ENCODE measurements at regions not wholly inside any gene's neighbourhood (a gene's known extent, or its start where the extent isn't known, plus 50 kb on each side); places are given as distances from the start of the nearest gene placed in this dataset.

GRCh38 chr12:94832105-94832504, 171.4 kb downstream of the NDUFA12 start:
- no peaks in the 10 kb centered on the region for H3K36me3 ChIP-seq (replicated peaks; ENCODE audit: insufficient read depth, low read length)
- no peak for DNase-seq
- H4K20me1 ChIP-seq (ENCODE audit: insufficient read depth, low read length) = no peaks in the 10 kb centered on the region
- peak overlapping the region; percentile 66 for H2AFZ ChIP-seq (ENCODE audit: low read length)
- peak overlapping the region; percentile 63 for H3K9ac ChIP-seq (ENCODE audit: low read length)
- H3K27me3 ChIP-seq (replicated peaks; ENCODE audit: insufficient read depth, low read length) = no peaks in the 10 kb centered on the region
- H3K27ac ChIP-seq (ENCODE audit: low read length) = peak overlapping the region; percentile 94
- H3K4me3 ChIP-seq (ENCODE audit: low read length) = peak overlapping the region; percentile 46
- TF ChIP-seq EZH2 (optimal IDR thresholded peaks at IDR 0.05; ENCODE audit: low read depth, low read length) = no peak
- no peak for TF ChIP-seq EZH2phosphoT487 (IDR thresholded peaks at IDR 0.05; ENCODE audit: low read length)
- no peak for TF ChIP-seq CTCF (IDR thresholded peaks at IDR 0.05; ENCODE audit: low read length)
- peaks cover 38% of the 10 kb centered on the region for H3K4me1 ChIP-seq (ENCODE audit: low read length)
- H3K79me2 ChIP-seq (ENCODE audit: low read length) = peaks cover 38% of the 10 kb centered on the region
- H3K9me3 ChIP-seq (replicated peaks; ENCODE audit: insufficient read depth, low read length) = no peaks in the 10 kb centered on the region
- H3F3A ChIP-seq (ENCODE audit: insufficient read depth, low read length) = peaks cover 39% of the 10 kb centered on the region
- H3K9me2 ChIP-seq (replicated peaks; ENCODE audit: insufficient read depth, low read length) = no peaks in the 10 kb centered on the region
- peak overlapping the region; percentile 91 for H3K4me2 ChIP-seq (ENCODE audit: low read depth, low read length)

GRCh38 chr12:94831081-94831751, 172.3 kb downstream of the NDUFA12 start:
- Histone ChIP-seq H3K27ac (ENCODE audit: low read length) (peak overlapping the region; percentile 94), H3K4me1 (ENCODE audit: low read length) (peaks cover 38% of the 10 kb centered on the region), H3K9me3 (replicated peaks; ENCODE audit: insufficient read depth, low read length) (no peaks in the 10 kb centered on the region), H3K4me3 (ENCODE audit: low read length) (peak overlapping the region; percentile 46), H3K9me2 (replicated peaks; ENCODE audit: insufficient read depth, low read length) (no peaks in the 10 kb centered on the region), H3F3A (ENCODE audit: insufficient read depth, low read length) (peaks cover 39% of the 10 kb centered on the region), H3K27me3 (replicated peaks; ENCODE audit: insufficient read depth, low read length) (no peaks in the 10 kb centered on the region), H4K20me1 (ENCODE audit: insufficient read depth, low read length) (no peaks in the 10 kb centered on the region), H3K4me2 (ENCODE audit: low read depth, low read length) (peak overlapping the region; percentile 91), H3K9ac (ENCODE audit: low read length) (peak overlapping the region; percentile 63), H3K36me3 (replicated peaks; ENCODE audit: insufficient read depth, low read length) (no peaks in the 10 kb centered on the region), H3K79me2 (ENCODE audit: low read length) (peaks cover 38% of the 10 kb centered on the region), H2AFZ (ENCODE audit: low read length) (peak overlapping the region; percentile 66)
- TF ChIP-seq EZH2phosphoT487 (IDR thresholded peaks at IDR 0.05; ENCODE audit: low read length) (no peak), EZH2 (optimal IDR thresholded peaks at IDR 0.05; ENCODE audit: low read depth, low read length) (no peak), CTCF (IDR thresholded peaks at IDR 0.05; ENCODE audit: low read length) (no peak)
- peak; percentile 81 for DNase-seq

- peak overlapping the region; percentile 94 for H3K27ac ChIP-seq (ENCODE audit: low read length)
- H3K4me2 ChIP-seq (ENCODE audit: low read depth, low read length) = peak overlapping the region; percentile 91
- no peak for TF ChIP-seq CTCF (IDR thresholded peaks at IDR 0.05; ENCODE audit: low read length)
- no peak for TF ChIP-seq EZH2 (optimal IDR thresholded peaks at IDR 0.05; ENCODE audit: low read depth, low read length)
- TF ChIP-seq EZH2phosphoT487 (IDR thresholded peaks at IDR 0.05; ENCODE audit: low read length) = no peak
These were observed 173.9 kb downstream of the NDUFA12 start for GRCh38 chr12:94829552-94829951.

More at GRCh38 chr12:94829552-94829951, 173.9 kb downstream of the NDUFA12 start:
- H2AFZ ChIP-seq (ENCODE audit: low read length) = 0 out of 2 replicates have a peak overlapping the region, but pooled peaks have one; percentile 38
- H4K20me1 ChIP-seq (ENCODE audit: insufficient read depth, low read length) = no peaks in the 10 kb centered on the region
- no peak for DNase-seq
- H3K9ac ChIP-seq (ENCODE audit: low read length) = peak overlapping the region; percentile 63; the same call in 1 of the 2 replicates
- peaks cover 28% of the 10 kb centered on the region for H3K79me2 ChIP-seq (ENCODE audit: low read length)
- no peaks in the 10 kb centered on the region for H3K36me3 ChIP-seq (replicated peaks; ENCODE audit: insufficient read depth, low read length)
- no peaks in the 10 kb centered on the region for H3K27me3 ChIP-seq (replicated peaks; ENCODE audit: insufficient read depth, low read length)
- peaks cover 38% of the 10 kb centered on the region for H3K4me1 ChIP-seq (ENCODE audit: low read length)
- no peaks in the 10 kb centered on the region for H3K9me3 ChIP-seq (replicated peaks; ENCODE audit: insufficient read depth, low read length)
- no peaks in the 10 kb centered on the region for H3K9me2 ChIP-seq (replicated peaks; ENCODE audit: insufficient read depth, low read length)
- peaks cover 39% of the 10 kb centered on the region for H3F3A ChIP-seq (ENCODE audit: insufficient read depth, low read length)
- H3K4me3 ChIP-seq (ENCODE audit: low read length) = peak overlapping the region; percentile 16; the same call in 1 of the 2 replicates
